Activated T-cell treated with anti-CD3 and anti-CD28 coated beads, Interleukin-2, amount 50 U/mL, for 72 hours (primary cell): ENCODE measurements at regions not wholly inside any gene's neighbourhood (a gene's known extent, or its start where the extent isn't known, plus 50 kb on each side); places are given as distances from the start of the nearest gene placed in this dataset.

Source experiments
- ATAC-seq, 2 donors: fragments of 150-1000 bp; cut with Tn5 transposase; replicated peaks in 1 of 2; 2 replicates each; pipeline ENCODE4 v1.10.0; 2021; ENCODE audit warnings: moderate library complexity in 2 of 2, mild to moderate bottlenecking in 1 of 2
- DNase-seq, 2 donors: peaks; one replicate each; pipeline ENCODE4 v3.0.0; 2021 to 2022; ENCODE audit warnings: mixed read lengths in 1 of 2
- H3K27ac Mint-ChIP-seq: one replicate; pipeline ENCODE4 v1.8.0; 2022; ENCODE audit warnings: mild to moderate bottlenecking, moderate library complexity, mixed read lengths
- H3K27me3 Mint-ChIP-seq: one replicate; pipeline ENCODE4 v1.8.0; 2022; ENCODE audit warnings: low read depth, mixed read lengths
- H3K36me3 Mint-ChIP-seq, 2 donors: one replicate each; pipeline ENCODE4 v1.8.0; 2022; ENCODE audit warnings: mixed read lengths in 2 of 2, mild to moderate bottlenecking in 1 of 2; ENCODE audit not compliant: insufficient read depth in 2 of 2
- H3K4me1 Mint-ChIP-seq: one replicate; pipeline ENCODE4 v1.8.0; 2022; ENCODE audit warnings: low read depth, mixed read lengths
- H3K4me3 Mint-ChIP-seq, 2 donors: one replicate each; pipeline ENCODE4 v1.8.0; 2022; ENCODE audit warnings: mild to moderate bottlenecking in 2 of 2, mixed read lengths in 2 of 2, moderate library complexity in 2 of 2
- H3K9me3 Mint-ChIP-seq, 2 donors: one replicate each; pipeline ENCODE4 v1.8.0; 2022; ENCODE audit warnings: mixed read lengths in 2 of 2

- Mint-ChIP-seq H3K4me3 (no peak overlapping the region), H3K4me1 (no peaks in the 10 kb centered on the region), H3K27ac (no peak overlapping the region), H3K9me3 (peaks cover 0 to 3% of the 10 kb centered on the region in 2 donors), H3K36me3 (no peaks in the 10 kb centered on the region), H3K27me3 (peaks cover 7% of the 10 kb centered on the region)
- ATAC-seq (no peak), DNase-seq (no peak)
Observed at GRCh38 chr1:57798543-57798942, 374.7 kb upstream of the DAB1 start.

- no peak for DNase-seq
- Mint-ChIP-seq H3K4me1 (no peaks in the 10 kb centered on the region), H3K27ac (no peak overlapping the region), H3K36me3 (no peaks in the 10 kb centered on the region), H3K4me3 (no peak overlapping the region), H3K27me3 (peaks cover 7% of the 10 kb centered on the region), H3K9me3 (peaks cover 0 to 3% of the 10 kb centered on the region in 2 donors)
- ATAC-seq: no peak
Observed at GRCh38 chr1:57797084-57797483, 373.2 kb upstream of the DAB1 start.

GRCh38 chr1:57796616-57797015 is 372.8 kb upstream of the DAB1 start:
- no peak overlapping the region for H3K27ac Mint-ChIP-seq

DNA sequence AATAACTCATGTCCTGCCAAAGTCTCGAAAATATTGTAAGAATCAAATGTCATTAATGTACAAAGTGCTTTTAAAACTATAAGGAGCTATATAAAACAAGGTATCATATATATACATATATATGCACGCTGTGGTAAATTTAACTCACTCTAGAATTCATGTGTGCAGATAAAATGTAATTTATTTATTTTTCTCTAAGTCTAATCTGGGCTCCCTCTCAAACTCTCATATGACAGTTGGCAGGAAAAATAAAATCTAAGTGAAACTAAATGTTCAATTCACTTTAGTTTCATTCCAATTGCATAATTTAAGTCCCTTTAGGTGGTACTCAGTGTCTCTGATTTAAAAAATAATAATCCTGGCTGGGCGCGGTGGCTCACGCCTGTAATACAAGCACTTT is 372.0 kb upstream of the DAB1 start:
- no peaks in the 10 kb centered on the region for H3K36me3 Mint-ChIP-seq
- no peak overlapping the region for H3K4me3 Mint-ChIP-seq
- H3K9me3 Mint-ChIP-seq: peaks cover 0 to 4% of the 10 kb centered on the region in 2 donors
- H3K27ac Mint-ChIP-seq: no peak overlapping the region
- no peak for ATAC-seq
- H3K4me1 Mint-ChIP-seq: no peaks in the 10 kb centered on the region
- no peak for DNase-seq
- peaks cover 7% of the 10 kb centered on the region for H3K27me3 Mint-ChIP-seq

More at GRCh38 chr1:57796616-57797015, 372.8 kb upstream of the DAB1 start:
- no peaks in the 10 kb centered on the region for H3K36me3 Mint-ChIP-seq
- H3K9me3 Mint-ChIP-seq: peaks cover 0 to 4% of the 10 kb centered on the region in 2 donors
- DNase-seq (no peak), ATAC-seq (no peak)
- no peaks in the 10 kb centered on the region for H3K4me1 Mint-ChIP-seq
- H3K4me3 Mint-ChIP-seq: no peak overlapping the region
- peaks cover 7% of the 10 kb centered on the region for H3K27me3 Mint-ChIP-seq

- Mint-ChIP-seq H3K27me3 (peaks cover 7% of the 10 kb centered on the region), H3K4me3 (no peak overlapping the region), H3K9me3 (peaks cover 0 to 6% of the 10 kb centered on the region in 2 donors), H3K4me1 (no peaks in the 10 kb centered on the region), H3K27ac (no peak overlapping the region), H3K36me3 (no peaks in the 10 kb centered on the region)
- ATAC-seq (no peak), DNase-seq (no peak)
Observed at GRCh38 chr1:57794078-57794477, 370.2 kb upstream of the DAB1 start.

DNA sequence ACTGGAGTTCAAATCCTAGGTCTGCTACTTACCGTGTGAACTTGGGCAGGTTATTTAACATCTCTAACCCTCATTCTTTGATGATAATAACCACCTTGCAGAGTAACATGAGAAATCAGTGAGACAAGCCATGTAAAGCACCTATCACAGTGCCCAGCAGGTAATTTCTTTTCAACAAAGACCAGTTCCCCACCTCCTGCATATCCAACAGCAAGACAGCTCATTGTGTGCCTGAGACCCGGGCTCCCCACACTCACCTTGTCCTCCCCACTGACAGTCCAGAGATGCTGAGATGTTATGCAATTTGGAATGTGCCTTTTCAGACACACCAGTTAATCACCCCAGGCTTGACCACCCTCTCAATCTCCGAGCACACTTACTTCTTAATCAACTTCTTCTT is 367.6 kb upstream of the DAB1 start:
- peaks cover 0 to 6% of the 10 kb centered on the region in 2 donors for H3K9me3 Mint-ChIP-seq
- H3K4me1 Mint-ChIP-seq: no peaks in the 10 kb centered on the region
- no peaks in the 10 kb centered on the region for H3K27me3 Mint-ChIP-seq
- H3K4me3 Mint-ChIP-seq: no peak overlapping the region
- DNase-seq (no peak), ATAC-seq (no peak)
- H3K27ac Mint-ChIP-seq: no peak overlapping the region
- H3K36me3 Mint-ChIP-seq: no peaks in the 10 kb centered on the region

DNA sequence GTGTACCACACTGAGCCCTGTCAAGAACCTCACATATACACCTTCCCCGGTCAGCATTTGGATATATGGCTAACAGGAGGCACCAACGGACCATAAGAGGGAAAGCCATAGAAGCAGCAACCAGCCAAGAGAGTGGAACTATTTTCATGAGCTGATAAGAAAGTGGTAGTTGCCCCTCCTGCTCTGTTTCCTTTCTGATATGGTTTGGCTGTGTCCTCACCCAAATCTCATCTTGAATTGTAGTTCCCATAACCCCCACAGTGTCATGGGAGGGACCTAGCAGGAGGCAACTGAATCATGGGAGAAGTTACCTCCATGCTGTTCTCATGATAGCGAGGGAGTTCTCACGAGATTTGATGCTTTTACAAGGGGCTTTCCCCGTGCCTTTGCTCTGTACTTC is 366.1 kb upstream of the DAB1 start:
- ATAC-seq: no peak
- Mint-ChIP-seq H3K36me3 (no peaks in the 10 kb centered on the region), H3K4me3 (no peak overlapping the region), H3K9me3 (peaks cover 0 to 6% of the 10 kb centered on the region in 2 donors), H3K27me3 (no peaks in the 10 kb centered on the region), H3K4me1 (no peaks in the 10 kb centered on the region), H3K27ac (no peak overlapping the region)
- DNase-seq: no peak

- Mint-ChIP-seq H3K9me3 (peaks cover 0 to 4% of the 10 kb centered on the region in 2 donors), H3K36me3 (no peaks in the 10 kb centered on the region), H3K27ac (no peak overlapping the region), H3K4me1 (no peaks in the 10 kb centered on the region), H3K27me3 (no peaks in the 10 kb centered on the region), H3K4me3 (no peak overlapping the region)
- DNase-seq (no peak), ATAC-seq (no peak)
Observed at GRCh38 chr1:57788313-57788712, 364.5 kb upstream of the DAB1 start.

GRCh38 chr1:57784356-57784755 is 360.5 kb upstream of the DAB1 start:
- H3K27ac Mint-ChIP-seq: no peak overlapping the region
- H3K4me1 Mint-ChIP-seq: no peaks in the 10 kb centered on the region
- H3K27me3 Mint-ChIP-seq: no peaks in the 10 kb centered on the region
- ATAC-seq: no peak
- H3K4me3 Mint-ChIP-seq: no peak overlapping the region
- H3K36me3 Mint-ChIP-seq: no peaks in the 10 kb centered on the region
- no peak for DNase-seq
- H3K9me3 Mint-ChIP-seq: no peaks in the 10 kb centered on the region

- Mint-ChIP-seq H3K4me3 (no peak overlapping the region), H3K9me3 (no peaks in the 10 kb centered on the region), H3K36me3 (no peaks in the 10 kb centered on the region), H3K27ac (no peak overlapping the region), H3K27me3 (no peaks in the 10 kb centered on the region), H3K4me1 (no peaks in the 10 kb centered on the region)
- DNase-seq (no peak), ATAC-seq (no peak)
Observed at GRCh38 chr1:57782357-57782756, 358.5 kb upstream of the DAB1 start.

DNA sequence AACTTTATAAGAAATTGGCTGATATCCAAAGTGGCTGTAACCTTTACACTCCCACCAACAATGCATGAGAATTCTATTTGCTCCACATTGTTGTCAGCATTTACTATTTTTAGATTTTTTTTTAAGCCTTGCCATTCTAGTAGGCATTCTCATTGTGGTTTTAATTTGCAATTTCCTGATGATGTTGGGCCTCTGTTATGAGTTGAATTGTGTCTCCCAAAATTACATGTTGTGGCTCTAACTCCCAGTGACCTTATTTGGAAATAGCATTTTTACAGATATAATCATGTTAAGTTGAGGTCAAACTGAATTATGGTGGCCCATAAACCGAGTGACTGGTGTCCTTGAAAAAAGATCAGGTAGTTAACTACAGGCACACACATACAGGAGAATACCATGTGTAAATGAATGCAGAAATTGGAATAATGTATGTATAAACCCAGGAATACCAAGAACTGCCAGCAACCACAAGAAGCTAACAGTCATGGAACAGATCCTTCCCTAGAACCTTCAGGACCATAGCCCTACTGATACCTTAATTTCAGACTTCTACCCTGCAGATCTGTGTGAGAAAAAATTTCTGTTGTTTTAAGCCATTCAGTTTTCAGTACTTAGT is 348.8 kb upstream of the DAB1 start:
- no peak for DNase-seq
- H3K27ac Mint-ChIP-seq: no peak overlapping the region
- H3K4me1 Mint-ChIP-seq: no peaks in the 10 kb centered on the region
- ATAC-seq: no peak
- no peaks in the 10 kb centered on the region for H3K9me3 Mint-ChIP-seq
- no peaks in the 10 kb centered on the region for H3K36me3 Mint-ChIP-seq
- no peaks in the 10 kb centered on the region for H3K27me3 Mint-ChIP-seq
- H3K4me3 Mint-ChIP-seq: no peak overlapping the region

GRCh38 chr1:57770772-57771171 is 346.9 kb upstream of the DAB1 start:
- Mint-ChIP-seq H3K4me1 (no peaks in the 10 kb centered on the region), H3K36me3 (no peaks in the 10 kb centered on the region), H3K4me3 (no peak overlapping the region), H3K9me3 (no peaks in the 10 kb centered on the region), H3K27ac (no peak overlapping the region), H3K27me3 (peaks cover 9% of the 10 kb centered on the region)
- DNase-seq (no peak), ATAC-seq (no peak)

DNA sequence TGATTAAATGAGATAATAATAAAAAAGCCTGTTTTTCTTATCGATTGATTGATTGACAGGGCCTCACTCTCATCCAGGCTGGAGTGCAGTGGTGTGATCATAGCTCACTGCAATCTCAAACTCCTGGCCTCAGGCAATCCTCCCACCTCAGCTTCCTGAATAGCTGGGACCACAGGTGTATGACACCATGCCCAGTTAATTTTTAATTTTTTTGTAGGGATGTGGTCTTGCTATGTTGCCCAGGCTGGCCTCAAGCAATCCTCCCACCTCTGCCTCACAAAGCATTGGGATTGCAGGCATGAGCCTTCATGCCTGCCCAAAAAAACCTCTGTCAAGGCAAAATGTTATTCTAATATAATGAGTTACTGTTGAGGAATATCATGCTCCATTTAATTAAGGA is 346.4 kb upstream of the DAB1 start:
- no peaks in the 10 kb centered on the region for H3K36me3 Mint-ChIP-seq
- no peak overlapping the region for H3K27ac Mint-ChIP-seq
- H3K27me3 Mint-ChIP-seq: peaks cover 10% of the 10 kb centered on the region
- ATAC-seq (no peak), DNase-seq (no peak)
- H3K4me3 Mint-ChIP-seq: no peak overlapping the region
- no peaks in the 10 kb centered on the region for H3K9me3 Mint-ChIP-seq
- H3K4me1 Mint-ChIP-seq: no peaks in the 10 kb centered on the region

DNA sequence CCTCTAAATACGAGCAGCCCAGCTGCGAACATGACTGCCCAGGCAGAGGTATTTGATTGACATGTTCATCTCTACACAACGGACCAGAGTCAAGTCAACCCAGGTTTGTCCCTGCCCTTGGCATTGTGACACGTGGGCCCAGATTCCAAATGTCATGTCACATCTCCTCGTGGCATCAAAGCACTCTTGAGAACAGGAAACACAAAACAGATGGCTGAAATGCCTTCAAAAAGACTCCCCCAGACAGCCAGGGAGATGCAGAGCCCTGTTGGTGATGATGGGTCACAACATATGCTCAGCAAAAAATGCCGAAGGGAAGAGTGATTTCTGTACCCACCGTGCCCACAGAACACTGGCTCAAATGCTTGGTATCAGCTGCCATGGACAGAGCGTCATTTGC is 337.8 kb upstream of the DAB1 start:
- H3K4me3 Mint-ChIP-seq: no peak overlapping the region
- H3K4me1 Mint-ChIP-seq: no peaks in the 10 kb centered on the region
- H3K27ac Mint-ChIP-seq: no peak overlapping the region
- peaks cover 9% of the 10 kb centered on the region for H3K27me3 Mint-ChIP-seq
- no peaks in the 10 kb centered on the region for H3K9me3 Mint-ChIP-seq
- no peak for DNase-seq
- ATAC-seq: no peak
- no peaks in the 10 kb centered on the region for H3K36me3 Mint-ChIP-seq
